ENCODE measurements at regions not wholly inside any gene's neighbourhood (a gene's known extent, or its start where the extent isn't known, plus 50 kb on each side); places are given as distances from the start of the nearest gene placed in this dataset.

DNA sequence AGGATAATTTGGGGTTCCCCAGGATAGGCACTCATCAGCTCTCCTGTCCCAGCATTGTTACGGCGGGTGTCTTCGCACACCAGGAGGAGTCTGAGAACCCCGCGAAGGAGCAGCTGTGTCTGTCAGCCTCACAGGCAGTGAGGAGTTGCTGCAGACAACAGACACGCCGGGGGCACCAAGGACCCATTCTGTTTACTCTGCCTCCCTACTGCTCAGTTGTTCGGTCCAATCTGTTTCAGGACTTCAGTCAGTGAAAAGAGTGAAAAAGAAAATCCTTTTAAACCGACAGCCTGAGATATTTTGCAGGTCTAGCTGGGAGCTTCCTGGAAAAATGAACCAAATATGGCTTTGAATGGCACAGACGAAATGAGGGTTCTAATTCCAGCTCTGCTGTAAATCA is 288.4 kb downstream of the OMA1 start:
- TF ChIP-seq POLR2A (IDR thresholded peaks at IDR 0.05) (no peak), EP300 (IDR thresholded peaks at IDR 0.05) (no peak)
- TF ChIP-seq, protein P1, sequence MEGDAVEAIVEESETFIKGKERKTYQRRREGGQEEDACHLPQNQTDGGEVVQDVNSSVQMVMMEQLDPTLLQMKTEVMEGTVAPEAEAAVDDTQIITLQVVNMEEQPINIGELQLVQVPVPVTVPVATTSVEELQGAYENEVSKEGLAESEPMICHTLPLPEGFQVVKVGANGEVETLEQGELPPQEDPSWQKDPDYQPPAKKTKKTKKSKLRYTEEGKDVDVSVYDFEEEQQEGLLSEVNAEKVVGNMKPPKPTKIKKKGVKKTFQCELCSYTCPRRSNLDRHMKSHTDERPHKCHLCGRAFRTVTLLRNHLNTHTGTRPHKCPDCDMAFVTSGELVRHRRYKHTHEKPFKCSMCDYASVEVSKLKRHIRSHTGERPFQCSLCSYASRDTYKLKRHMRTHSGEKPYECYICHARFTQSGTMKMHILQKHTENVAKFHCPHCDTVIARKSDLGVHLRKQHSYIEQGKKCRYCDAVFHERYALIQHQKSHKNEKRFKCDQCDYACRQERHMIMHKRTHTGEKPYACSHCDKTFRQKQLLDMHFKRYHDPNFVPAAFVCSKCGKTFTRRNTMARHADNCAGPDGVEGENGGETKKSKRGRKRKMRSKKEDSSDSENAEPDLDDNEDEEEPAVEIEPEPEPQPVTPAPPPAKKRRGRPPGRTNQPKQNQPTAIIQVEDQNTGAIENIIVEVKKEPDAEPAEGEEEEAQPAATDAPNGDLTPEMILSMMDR (IDR thresholded peaks at IDR 0.05): no peak
